ENCODE measurements at regions not wholly inside any gene's neighbourhood (a gene's known extent, or its start where the extent isn't known, plus 50 kb on each side); places are given as distances from the start of the nearest gene placed in this dataset.

DNA sequence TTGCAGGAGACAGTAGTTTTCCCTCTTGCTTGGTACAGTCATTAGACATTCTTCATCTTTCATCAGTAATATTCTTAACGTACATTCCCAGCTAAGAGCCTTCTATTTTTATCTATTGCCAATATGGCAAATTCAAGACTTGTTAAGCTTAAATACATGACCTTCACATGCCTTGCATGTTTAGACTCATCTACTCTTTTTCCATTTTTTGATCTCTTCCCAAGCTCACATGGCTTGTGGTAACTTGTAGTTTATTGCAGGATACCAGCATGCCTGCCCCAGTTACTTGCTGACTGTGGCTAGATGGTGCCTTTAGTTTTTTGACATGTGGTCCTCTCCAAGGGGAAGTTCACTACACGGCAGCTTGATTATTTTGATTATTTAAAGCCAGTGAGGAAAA lies 729.0 kb downstream of the SLC6A15 start:
- TF ChIP-seq POLR2A (IDR thresholded peaks at IDR 0.05), result no peak
- TF ChIP-seq, protein P1, sequence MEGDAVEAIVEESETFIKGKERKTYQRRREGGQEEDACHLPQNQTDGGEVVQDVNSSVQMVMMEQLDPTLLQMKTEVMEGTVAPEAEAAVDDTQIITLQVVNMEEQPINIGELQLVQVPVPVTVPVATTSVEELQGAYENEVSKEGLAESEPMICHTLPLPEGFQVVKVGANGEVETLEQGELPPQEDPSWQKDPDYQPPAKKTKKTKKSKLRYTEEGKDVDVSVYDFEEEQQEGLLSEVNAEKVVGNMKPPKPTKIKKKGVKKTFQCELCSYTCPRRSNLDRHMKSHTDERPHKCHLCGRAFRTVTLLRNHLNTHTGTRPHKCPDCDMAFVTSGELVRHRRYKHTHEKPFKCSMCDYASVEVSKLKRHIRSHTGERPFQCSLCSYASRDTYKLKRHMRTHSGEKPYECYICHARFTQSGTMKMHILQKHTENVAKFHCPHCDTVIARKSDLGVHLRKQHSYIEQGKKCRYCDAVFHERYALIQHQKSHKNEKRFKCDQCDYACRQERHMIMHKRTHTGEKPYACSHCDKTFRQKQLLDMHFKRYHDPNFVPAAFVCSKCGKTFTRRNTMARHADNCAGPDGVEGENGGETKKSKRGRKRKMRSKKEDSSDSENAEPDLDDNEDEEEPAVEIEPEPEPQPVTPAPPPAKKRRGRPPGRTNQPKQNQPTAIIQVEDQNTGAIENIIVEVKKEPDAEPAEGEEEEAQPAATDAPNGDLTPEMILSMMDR (IDR thresholded peaks at IDR 0.05), result no peak
